ENCODE measurements at regions not wholly inside any gene's neighbourhood (a gene's known extent, or its start where the extent isn't known, plus 50 kb on each side); places are given as distances from the start of the nearest gene placed in this dataset.

GRCh38 chr7:12131122-12131521 lies 80.0 kb upstream of the TMEM106B start:
- no peak for TF ChIP-seq EZH2phosphoT487 (IDR thresholded peaks at IDR 0.05; ENCODE audit: borderline replicate concordance, low read length)
- TF ChIP-seq, protein P1, sequence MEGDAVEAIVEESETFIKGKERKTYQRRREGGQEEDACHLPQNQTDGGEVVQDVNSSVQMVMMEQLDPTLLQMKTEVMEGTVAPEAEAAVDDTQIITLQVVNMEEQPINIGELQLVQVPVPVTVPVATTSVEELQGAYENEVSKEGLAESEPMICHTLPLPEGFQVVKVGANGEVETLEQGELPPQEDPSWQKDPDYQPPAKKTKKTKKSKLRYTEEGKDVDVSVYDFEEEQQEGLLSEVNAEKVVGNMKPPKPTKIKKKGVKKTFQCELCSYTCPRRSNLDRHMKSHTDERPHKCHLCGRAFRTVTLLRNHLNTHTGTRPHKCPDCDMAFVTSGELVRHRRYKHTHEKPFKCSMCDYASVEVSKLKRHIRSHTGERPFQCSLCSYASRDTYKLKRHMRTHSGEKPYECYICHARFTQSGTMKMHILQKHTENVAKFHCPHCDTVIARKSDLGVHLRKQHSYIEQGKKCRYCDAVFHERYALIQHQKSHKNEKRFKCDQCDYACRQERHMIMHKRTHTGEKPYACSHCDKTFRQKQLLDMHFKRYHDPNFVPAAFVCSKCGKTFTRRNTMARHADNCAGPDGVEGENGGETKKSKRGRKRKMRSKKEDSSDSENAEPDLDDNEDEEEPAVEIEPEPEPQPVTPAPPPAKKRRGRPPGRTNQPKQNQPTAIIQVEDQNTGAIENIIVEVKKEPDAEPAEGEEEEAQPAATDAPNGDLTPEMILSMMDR (IDR thresholded peaks at IDR 0.05; ENCODE audit: low read depth, low read length, poor library complexity, severe bottlenecking): no peak
- no peaks in the 10 kb centered on the region; the same call in 1 of the 2 replicates for H3K9me2 ChIP-seq (replicated peaks; ENCODE audit: control insufficient read depth, low read length)

GRCh38 chr7:12133865-12134264 lies 77.2 kb upstream of the TMEM106B start:
- Histone ChIP-seq H3K4me2 (ENCODE audit: low read length) (no peak overlapping the region), H3F3A (ENCODE audit: control insufficient read depth, insufficient read depth) (no peaks in the 10 kb centered on the region), H3K4me1 (ENCODE audit: control insufficient read depth, low read length) (no peaks in the 10 kb centered on the region), H3K27ac (ENCODE audit: low read depth, low read length) (no peak overlapping the region), H4K20me1 (ENCODE audit: control insufficient read depth, insufficient read depth, low read depth, low read length) (no peaks in the 10 kb centered on the region), H3K79me2 (ENCODE audit: control insufficient read depth, low read length) (no peaks in the 10 kb centered on the region), H3K4me3 (ENCODE audit: low read length) (no peak overlapping the region), H3K9me3 (ENCODE audit: control insufficient read depth, insufficient read depth, low read length) (no peaks in the 10 kb centered on the region), H3K27me3 (ENCODE audit: control insufficient read depth, low read length) (no peaks in the 10 kb centered on the region), H3K9me2 (replicated peaks; ENCODE audit: control insufficient read depth, low read length) (no peaks in the 10 kb centered on the region; the same call in 1 of the 2 replicates), H3K36me3 (ENCODE audit: control insufficient read depth, low read length) (no peaks in the 10 kb centered on the region)
- no peak for TF ChIP-seq EZH2phosphoT487 (IDR thresholded peaks at IDR 0.05; ENCODE audit: borderline replicate concordance, low read length)
- TF ChIP-seq, protein P1 (IDR thresholded peaks at IDR 0.05; ENCODE audit: low read depth, low read length, poor library complexity, severe bottlenecking): no peak

More at GRCh38 chr7:12131122-12131521, 80.0 kb upstream of the TMEM106B start:
- Histone ChIP-seq H3K27me3 (ENCODE audit: control insufficient read depth, low read length) (no peaks in the 10 kb centered on the region), H3K36me3 (ENCODE audit: control insufficient read depth, low read length) (no peaks in the 10 kb centered on the region), H3K4me1 (ENCODE audit: control insufficient read depth, low read length) (no peaks in the 10 kb centered on the region), H4K20me1 (ENCODE audit: control insufficient read depth, insufficient read depth, low read depth, low read length) (no peaks in the 10 kb centered on the region), H3K79me2 (ENCODE audit: control insufficient read depth, low read length) (no peaks in the 10 kb centered on the region), H3K4me2 (ENCODE audit: low read length) (no peak overlapping the region), H3K9me3 (ENCODE audit: control insufficient read depth, insufficient read depth, low read length) (no peaks in the 10 kb centered on the region), H3K4me3 (ENCODE audit: low read length) (no peak overlapping the region), H3K27ac (ENCODE audit: low read depth, low read length) (no peak overlapping the region), H3F3A (ENCODE audit: control insufficient read depth, insufficient read depth) (no peaks in the 10 kb centered on the region)

GRCh38 chr7:12136523-12136922 lies 74.6 kb upstream of the TMEM106B start:
- no peaks in the 10 kb centered on the region for H4K20me1 ChIP-seq (ENCODE audit: control insufficient read depth, insufficient read depth, low read depth, low read length)
- no peaks in the 10 kb centered on the region for H3K36me3 ChIP-seq (ENCODE audit: control insufficient read depth, low read length)
- H3K4me1 ChIP-seq (ENCODE audit: control insufficient read depth, low read length): no peaks in the 10 kb centered on the region
- H3K9me3 ChIP-seq (ENCODE audit: control insufficient read depth, insufficient read depth, low read length): no peaks in the 10 kb centered on the region
- H3K4me3 ChIP-seq (ENCODE audit: low read length): no peak overlapping the region
- H3K27me3 ChIP-seq (ENCODE audit: control insufficient read depth, low read length): no peaks in the 10 kb centered on the region
- TF ChIP-seq, protein P1 (IDR thresholded peaks at IDR 0.05; ENCODE audit: low read depth, low read length, poor library complexity, severe bottlenecking): no peak
- no peak for TF ChIP-seq EZH2phosphoT487 (IDR thresholded peaks at IDR 0.05; ENCODE audit: borderline replicate concordance, low read length)
- no peaks in the 10 kb centered on the region for H3F3A ChIP-seq (ENCODE audit: control insufficient read depth, insufficient read depth)
- H3K9me2 ChIP-seq (replicated peaks; ENCODE audit: control insufficient read depth, low read length): no peaks in the 10 kb centered on the region; the same call in 1 of the 2 replicates
- no peak overlapping the region for H3K4me2 ChIP-seq (ENCODE audit: low read length)
- no peaks in the 10 kb centered on the region for H3K79me2 ChIP-seq (ENCODE audit: control insufficient read depth, low read length)
- H3K27ac ChIP-seq (ENCODE audit: low read depth, low read length): no peak overlapping the region
